Tibial nerve (tissue), 3 donors: ENCODE measurements at regions not wholly inside any gene's neighbourhood (a gene's known extent, or its start where the extent isn't known, plus 50 kb on each side); places are given as distances from the start of the nearest gene placed in this dataset.

Source experiments
- POLR2A ChIP-seq, 2 donors: fragments of 450-650 bp; IDR thresholded peaks; one replicate each; pipeline ENCODE4 v1.6.1; 2017; ENCODE audit warnings: antibody characterized with exemption in 2 of 2, mild to moderate bottlenecking in 2 of 2, moderate library complexity in 2 of 2
- TF ChIP-seq, protein P1 (sequence below), 5 experiments: fragments of 200-600 bp in 3 of 5; fragments of 450-650 bp in 2 of 5; sonication (generic) in 3 of 5; IDR thresholded peaks; one replicate each; pipeline ENCODE4 v1.5.1; 2016 to 2019; ENCODE audit warnings: antibody characterized with exemption in 5 of 5, mild to moderate bottlenecking in 3 of 5, moderate library complexity in 2 of 5

DNA sequence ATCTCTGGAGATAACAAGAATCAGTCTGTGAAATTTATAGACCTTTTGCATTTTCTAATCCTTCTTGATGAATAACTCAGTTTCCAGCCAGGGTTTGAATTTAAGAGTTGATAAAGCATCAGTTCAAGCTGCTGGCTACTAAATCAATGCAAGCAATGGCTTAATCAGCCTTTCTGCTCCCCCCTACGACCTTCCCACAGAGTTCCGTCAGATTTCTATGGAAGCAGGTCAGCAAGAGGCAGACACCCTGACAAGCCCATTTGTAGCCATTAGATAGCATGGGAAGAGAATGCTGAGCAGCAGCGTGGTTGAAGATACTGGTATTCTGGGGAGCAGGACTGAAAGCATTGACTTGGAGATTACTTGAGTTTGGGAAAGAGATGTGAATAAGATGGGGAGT, 868.1 kb downstream of the KCNJ2 start:
- TF ChIP-seq, protein P1, sequence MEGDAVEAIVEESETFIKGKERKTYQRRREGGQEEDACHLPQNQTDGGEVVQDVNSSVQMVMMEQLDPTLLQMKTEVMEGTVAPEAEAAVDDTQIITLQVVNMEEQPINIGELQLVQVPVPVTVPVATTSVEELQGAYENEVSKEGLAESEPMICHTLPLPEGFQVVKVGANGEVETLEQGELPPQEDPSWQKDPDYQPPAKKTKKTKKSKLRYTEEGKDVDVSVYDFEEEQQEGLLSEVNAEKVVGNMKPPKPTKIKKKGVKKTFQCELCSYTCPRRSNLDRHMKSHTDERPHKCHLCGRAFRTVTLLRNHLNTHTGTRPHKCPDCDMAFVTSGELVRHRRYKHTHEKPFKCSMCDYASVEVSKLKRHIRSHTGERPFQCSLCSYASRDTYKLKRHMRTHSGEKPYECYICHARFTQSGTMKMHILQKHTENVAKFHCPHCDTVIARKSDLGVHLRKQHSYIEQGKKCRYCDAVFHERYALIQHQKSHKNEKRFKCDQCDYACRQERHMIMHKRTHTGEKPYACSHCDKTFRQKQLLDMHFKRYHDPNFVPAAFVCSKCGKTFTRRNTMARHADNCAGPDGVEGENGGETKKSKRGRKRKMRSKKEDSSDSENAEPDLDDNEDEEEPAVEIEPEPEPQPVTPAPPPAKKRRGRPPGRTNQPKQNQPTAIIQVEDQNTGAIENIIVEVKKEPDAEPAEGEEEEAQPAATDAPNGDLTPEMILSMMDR (IDR thresholded peaks at IDR 0.05) = no peak
- no peak for TF ChIP-seq POLR2A (IDR thresholded peaks at IDR 0.05)
